SK-N-SH (cell line): ENCODE measurements at regions not wholly inside any gene's neighbourhood (a gene's known extent, or its start where the extent isn't known, plus 50 kb on each side); places are given as distances from the start of the nearest gene placed in this dataset.
"Not testable (repeated sequence)": the region's sequence is repeated elsewhere in the genome, so short reads cannot be mapped to it uniquely, and the experiment has no call there.

Source experiments
- CTCF ChIP-seq: fragments of 200-600 bp; sonication (generic); IDR thresholded peaks from 2 replicates; pipeline ENCODE4 v1.6.1; 2017; ENCODE audit warnings: antibody characterized with exemption, mild to moderate bottlenecking, moderate library complexity
- EP300 ChIP-seq, 2 experiments: IDR thresholded peaks; 2 replicates each; pipeline versions ENCODE4 v1.4.0 to v1.6.1; 2012; ENCODE audit warnings: borderline replicate concordance in 1 of 2, low read depth in 1 of 2, low read length in 1 of 2
- TF ChIP-seq, protein P1 (sequence below): IDR thresholded peaks from 2 replicates; pipeline ENCODE4; 2012

DNA sequence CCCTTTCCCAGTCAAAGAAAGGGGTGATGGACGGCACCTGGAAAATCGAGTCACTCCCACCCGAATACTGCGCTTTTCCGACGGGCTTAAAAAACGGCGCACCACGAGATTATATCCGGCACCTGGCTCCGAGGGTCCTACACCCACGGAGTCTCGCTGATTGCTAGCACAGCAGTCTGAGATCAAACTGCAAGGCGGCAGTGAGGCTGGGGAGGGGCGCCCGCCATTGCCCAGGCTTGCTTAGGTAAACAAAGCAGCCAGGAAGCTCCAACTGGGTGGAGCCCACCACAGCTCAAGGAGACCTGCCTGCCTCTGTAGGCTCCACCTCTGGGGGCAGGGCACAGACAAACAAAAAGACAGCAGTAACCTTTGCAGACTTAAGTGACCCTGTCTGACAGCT, 317.7 kb upstream of the GJE1 start:
- TF ChIP-seq CTCF; EP300 (IDR thresholded peaks at IDR 0.05; ENCODE audit: borderline replicate concordance in 1 of 2, low read depth in 1 of 2, low read length in 1 of 2): not testable (repeated sequence)
- TF ChIP-seq, protein P1, sequence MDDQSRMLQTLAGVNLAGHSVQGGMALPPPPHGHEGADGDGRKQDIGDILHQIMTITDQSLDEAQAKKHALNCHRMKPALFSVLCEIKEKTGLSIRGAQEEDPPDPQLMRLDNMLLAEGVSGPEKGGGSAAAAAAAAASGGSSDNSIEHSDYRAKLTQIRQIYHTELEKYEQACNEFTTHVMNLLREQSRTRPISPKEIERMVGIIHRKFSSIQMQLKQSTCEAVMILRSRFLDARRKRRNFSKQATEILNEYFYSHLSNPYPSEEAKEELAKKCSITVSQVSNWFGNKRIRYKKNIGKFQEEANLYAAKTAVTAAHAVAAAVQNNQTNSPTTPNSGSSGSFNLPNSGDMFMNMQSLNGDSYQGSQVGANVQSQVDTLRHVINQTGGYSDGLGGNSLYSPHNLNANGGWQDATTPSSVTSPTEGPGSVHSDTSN: not testable (repeated sequence)
